HG03565 (cell line): ENCODE measurements at regions not wholly inside any gene's neighbourhood (a gene's known extent, or its start where the extent isn't known, plus 50 kb on each side); places are given as distances from the start of the nearest gene placed in this dataset.
"Not testable (repeated sequence)": the region's sequence is repeated elsewhere in the genome, so short reads cannot be mapped to it uniquely, and the experiment has no call there.

Source experiments
- ATAC-seq: cut with Tn5 transposase; IDR thresholded peaks from one replicate; pipeline ENCODE4 v1.9.1; 2021; ENCODE audit warnings: mild to moderate bottlenecking, moderate library complexity; ENCODE audit not compliant: unreplicated experiment

DNA sequence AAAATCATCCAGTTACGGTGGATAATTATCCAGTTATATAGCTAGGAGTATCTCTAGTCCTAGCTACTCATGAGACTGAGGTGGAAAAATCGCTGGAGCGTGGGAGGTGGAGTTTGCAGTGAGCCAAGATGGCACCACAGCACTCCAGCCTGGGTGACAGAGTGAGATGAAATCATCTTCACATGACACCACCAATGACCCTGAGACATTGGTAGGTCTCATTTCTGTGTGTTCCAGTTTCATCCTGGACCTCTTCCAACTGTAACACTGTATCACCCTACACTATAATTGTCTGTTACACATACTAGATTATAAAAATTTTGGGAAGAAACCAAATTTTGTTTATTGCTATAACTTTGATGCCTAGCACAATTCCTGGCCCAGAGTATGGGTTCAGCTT is 446.8 kb downstream of the TMEM135 start:
- no peak for ATAC-seq

DNA sequence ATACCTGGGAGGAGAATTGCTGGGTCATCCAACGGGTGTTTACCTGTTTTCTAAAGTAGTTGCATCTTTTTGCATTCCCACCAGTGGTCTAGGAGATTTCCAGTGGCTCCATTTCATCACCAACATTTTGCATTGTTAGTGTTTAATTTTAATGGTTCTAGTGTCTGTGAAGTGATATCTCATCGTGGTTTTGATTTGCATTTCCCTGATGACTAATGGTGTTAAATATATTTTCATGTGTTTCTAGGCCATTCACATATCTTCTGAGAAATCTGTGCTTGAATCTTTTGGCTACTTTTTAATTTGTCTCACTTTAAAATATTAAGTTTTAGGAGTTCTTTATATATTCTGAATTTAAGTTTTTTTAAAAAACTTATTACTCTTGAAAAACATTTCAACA is 439.6 kb downstream of the TMEM135 start:
- no peak for ATAC-seq

GRCh38 chr11:87473174-87473573 is 435.4 kb downstream of the TMEM135 start:
- ATAC-seq, result no peak

DNA sequence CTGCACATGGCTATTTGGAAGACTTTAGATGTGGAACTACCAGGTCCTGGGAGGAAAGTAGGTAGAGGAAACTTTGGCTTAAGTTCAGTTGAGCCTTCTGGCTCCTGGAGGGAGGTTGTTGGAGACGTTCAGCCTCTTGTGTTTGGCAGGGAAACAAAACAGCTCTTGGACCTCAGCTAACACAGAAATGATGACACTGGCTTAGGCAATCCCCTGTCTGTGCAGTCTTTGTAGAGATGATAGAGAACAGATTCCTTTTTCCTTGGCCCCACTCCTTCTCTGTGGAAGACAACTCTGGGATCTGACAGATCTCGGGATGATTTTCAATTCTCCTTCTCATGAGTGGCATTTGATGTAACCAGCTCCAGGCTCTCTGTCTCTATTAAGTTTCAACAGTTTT is 428.5 kb downstream of the TMEM135 start:
- ATAC-seq, result no peak

GRCh38 chr11:87465716-87466115 is 428.0 kb downstream of the TMEM135 start:
- no peak for ATAC-seq

DNA sequence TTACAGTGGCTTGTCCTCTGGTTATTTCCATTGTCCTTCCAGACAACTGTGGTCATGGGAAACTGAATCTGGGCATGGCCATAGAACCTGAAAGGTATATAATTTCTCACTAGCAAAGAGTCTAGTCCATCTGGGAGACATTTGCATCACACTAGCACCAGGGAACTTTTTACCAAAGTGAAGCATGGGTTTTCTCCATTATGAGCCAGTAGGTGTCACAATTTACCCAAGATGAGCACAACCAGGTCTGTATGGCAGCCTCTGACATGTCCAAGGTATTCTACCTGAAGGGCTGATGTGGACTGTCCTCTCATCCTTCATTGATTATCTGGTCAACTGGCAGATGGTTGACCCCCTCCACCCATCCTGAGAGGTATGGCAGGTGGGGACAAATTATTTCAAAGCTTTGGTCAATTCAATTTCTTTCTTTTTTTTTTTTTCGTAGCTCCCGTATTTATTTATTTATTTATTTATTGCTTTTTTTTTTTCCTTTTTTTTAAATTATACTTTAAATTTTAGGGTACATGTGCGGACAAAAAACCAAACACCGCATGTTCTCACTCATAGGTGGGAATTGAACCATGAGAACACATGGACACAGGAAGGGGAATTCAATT is 425.9 kb downstream of the TMEM135 start:
- ATAC-seq, result peak; percentile 85

GRCh38 chr11:87462171-87462570 is 424.4 kb downstream of the TMEM135 start:
- no peak for ATAC-seq

DNA sequence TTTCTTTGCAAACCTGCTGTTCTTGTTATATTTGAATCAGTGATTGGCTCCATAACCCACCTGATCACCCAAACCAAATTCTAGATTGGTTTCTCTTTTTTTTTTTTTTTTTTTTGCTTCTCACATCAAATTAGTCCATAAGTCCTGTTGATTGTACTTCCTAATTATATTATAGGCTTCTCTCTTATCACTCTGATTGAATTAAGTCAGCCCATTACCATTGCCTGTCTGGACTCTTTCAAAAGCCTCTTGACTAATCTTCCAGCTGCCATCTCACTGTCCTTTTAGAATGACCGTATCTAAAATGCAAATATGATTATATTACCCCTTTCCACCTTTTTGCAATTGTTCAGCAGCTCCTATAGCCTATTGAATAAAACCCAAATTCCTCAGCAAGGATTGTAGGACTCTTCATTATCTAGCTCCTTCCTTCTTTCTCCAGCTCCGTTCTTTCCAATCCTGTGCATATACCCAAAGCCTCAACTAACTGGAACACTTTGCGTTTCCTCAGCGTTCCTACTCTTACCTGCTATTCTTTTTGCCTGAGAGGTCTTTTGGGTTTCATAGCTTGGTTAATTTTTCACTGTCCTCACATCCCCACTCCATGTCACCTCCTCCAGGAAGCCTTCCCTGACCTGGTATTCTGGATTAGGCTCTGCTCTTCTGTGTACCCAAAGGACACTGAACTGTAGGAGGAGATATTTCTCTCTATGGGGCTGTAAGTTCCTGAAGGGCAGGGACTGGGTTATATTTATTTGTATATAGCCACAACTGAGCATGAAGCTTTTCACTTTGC is 423.3 kb downstream of the TMEM135 start:
- ATAC-seq, result no peak

DNA sequence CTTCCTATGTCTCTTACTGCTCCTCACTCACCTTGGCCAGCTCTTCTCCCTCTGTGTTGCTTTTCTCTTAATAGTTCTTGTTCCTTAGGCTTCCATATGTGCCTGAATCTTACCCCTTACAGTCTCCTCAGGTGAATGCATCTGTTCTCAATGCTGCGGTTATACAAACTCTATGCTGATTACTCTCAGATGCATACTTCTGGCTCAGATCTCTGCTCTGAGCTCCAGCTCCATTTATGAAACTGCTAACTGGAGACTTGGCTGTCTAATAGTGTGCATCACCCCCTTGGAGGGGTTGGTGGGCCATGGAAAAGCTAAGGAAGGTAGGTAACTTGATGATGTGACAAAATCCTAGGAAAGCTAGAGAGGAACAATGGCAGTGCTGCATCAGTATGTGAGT is 422.5 kb downstream of the TMEM135 start:
- no peak for ATAC-seq

DNA sequence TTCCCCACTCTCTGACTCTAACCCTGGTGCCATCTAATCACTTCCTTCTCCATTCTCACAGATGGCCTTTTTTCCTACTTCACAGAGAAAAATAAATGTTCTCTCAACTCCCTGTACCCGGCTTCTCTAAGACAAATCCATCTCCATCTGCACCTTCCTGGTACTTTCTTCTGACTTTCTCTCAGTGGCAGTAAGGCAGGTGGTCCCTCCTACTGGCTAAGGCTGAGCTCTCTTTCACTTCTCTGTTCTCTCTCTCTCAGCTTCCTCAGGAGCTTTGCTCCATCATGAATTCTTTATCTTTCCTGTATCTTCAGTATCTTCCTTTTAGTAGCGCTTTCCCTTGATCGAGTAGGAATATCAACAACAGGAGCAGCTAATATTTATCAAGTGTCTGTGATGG is 421.6 kb downstream of the TMEM135 start:
- ATAC-seq, result no peak

DNA sequence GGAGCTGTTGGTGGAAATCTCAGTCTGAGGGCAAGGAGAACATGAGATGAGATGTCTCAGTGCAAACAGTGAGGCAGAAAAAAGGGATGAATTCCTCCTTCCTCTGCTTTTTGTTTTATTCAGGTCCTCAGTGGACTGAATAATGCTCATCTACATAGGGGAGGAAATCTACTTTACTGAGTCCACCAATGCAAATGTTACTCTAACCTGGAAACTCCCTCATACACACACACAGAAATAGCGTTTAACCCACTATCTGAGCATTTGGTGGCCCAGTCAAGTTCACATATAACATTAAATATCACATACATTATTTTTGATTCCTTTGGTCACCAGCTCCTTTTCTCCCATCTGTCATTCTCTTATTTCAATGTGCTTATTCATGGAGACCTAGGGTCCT is 418.8 kb downstream of the TMEM135 start:
- ATAC-seq, result no peak

- ATAC-seq, result no peak
Observed at GRCh38 chr11:87455180-87455579, 417.4 kb downstream of the TMEM135 start.

GRCh38 chr11:87454241-87454640 is 416.5 kb downstream of the TMEM135 start:
- ATAC-seq, result peak; percentile 85

DNA sequence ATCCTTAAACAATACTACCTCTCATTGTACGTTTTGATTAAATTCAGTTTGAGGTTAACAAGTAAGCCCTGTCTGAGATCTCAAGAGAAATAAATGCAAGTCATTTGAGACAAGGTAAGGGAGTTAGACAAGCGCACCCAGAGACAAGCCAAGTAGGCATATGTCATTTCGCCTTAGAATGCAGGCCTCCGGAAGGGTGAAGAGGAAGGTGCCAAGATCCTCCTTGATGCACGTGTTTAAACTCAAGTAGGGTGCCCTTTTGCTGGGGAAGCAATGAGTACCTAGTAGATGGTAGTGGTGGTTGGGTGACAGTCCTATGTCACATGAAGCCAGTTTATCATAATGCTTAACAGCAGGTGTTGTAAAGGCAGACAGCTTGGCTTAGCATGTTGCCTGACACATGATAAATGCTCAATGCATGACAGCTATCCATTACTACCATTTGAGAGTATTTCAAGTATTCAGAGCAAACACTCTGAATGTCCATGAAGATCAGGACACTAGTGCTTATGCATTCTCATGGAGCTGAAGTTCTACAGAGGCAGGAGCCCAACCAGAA is 415.9 kb downstream of the TMEM135 start:
- no peak for ATAC-seq

- not testable (repeated sequence) for ATAC-seq
Observed at GRCh38 chr11:87452025-87452424, 414.3 kb downstream of the TMEM135 start.

DNA sequence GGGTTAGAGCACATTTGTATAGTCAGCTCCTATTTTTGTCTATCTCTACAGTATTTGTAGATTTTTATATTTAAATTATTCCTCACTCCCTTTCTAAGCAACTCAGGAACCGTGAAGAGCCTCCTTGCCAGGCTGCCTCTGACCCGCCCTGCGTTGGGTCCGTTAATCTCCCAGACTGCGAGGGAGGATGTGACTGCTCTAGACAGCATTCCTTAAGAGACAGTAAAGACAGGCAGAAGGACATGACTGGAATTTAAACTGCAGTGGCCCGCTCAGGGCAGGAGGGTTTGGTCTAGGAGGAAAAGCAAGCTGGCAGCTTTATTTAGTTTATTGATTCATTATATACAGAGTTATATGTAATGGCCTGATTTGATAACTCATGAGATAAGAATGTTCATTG is 413.7 kb downstream of the TMEM135 start:
- ATAC-seq, result no peak

DNA sequence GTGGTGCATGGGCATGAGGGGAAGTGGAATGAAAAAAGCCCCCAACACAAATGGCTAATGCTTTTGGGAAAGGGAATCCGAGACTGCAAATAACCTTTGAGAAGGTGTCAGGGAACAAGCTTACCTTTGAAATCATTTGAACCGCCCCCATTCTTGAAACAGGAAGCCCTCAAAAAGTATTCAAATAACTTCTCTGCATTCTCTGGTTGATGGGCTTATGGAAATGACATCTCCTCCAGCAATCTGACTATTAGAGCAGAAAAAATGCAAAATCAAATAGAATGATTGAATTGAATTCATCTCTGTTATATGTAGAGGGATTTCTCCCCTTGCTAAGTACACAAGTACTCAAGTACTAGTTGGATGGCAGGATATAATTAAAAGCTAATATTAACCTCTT is 409.9 kb downstream of the TMEM135 start:
- ATAC-seq, result no peak

GRCh38 chr11:87444993-87445392 is 407.3 kb downstream of the TMEM135 start:
- no peak for ATAC-seq

DNA sequence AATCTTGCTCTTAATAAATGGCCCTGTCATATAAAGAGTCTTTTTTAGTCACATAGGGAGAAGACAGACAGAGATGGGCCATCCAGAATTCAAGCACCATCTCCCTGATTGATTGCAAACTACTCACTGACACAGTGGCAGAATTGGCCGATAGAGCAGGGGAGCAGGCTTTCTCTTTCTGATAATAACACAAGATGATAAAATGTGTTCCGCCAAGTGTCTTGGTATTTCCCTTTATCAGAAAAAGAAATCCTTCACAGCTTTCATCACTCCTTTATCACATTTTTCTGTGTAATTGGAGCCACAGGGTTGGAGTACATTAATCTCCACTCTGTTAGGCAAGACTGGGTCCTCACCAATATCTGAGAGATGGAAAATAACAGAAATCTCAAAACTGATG is 406.0 kb downstream of the TMEM135 start:
- ATAC-seq, result no peak

DNA sequence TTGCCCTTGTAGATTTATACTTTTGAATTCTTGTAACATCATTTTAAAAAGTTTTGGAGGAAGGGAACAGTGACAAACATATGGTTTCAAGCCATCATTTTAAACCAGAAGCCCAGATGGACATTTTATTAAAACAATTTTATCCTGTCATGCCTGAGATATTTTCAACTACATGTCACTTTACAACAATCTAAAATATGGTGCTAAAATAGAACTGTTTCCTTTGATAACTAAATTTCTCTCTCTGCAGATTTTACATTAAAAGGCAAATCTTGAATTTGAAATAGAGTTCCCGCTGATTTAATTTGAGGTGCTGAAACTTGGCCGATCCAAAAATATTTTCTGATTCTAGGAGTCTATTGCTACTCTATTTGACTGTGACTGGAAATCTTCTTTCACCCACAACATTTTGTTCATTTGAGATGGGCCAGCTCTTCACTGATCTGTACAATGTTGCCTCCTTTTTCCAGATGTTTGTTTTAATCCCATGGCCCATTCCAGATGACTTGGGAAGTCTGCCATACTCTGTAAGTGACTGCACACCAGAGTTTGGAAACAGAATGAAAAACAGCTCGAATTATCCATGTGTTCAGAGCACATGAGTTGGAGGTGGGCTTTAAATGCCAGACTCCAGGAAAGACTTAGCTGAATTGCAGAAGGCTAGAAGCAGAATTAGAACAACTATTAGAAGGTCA is 402.5 kb downstream of the TMEM135 start:
- no peak for ATAC-seq

DNA sequence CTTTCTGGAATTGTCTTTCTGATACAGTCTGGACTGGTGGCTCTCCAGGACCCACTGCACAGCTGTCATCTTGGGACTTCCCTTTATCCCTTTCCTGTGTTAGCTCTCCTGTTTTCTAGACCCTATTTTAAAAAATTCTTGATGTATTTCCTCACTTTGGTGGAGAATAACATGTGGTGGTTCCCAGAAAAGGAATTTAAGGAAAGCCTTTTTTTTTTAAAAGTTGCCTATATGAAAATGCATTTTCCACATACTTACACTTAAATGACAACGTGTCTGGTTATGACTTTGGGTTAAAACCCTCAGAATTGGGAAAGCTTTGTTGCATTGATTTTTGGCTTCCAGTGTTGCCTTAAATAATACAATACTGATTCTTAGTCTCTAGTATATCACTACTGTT is 400.7 kb downstream of the TMEM135 start:
- ATAC-seq, result no peak

- no peak for ATAC-seq
Observed at GRCh38 chr11:87437844-87438223, 400.1 kb downstream of the TMEM135 start.
